C4-2B (cell line): ENCODE measurements at regions not wholly inside any gene's neighbourhood (a gene's known extent, or its start where the extent isn't known, plus 50 kb on each side); places are given as distances from the start of the nearest gene placed in this dataset.

ENCODE experiments used
- CTCF ChIP-seq: fragments of 450-650 bp; conservative IDR thresholded peaks from 2 replicates; pipeline ENCODE4 v1.5.1; 2017; ENCODE audit warnings: mild to moderate bottlenecking
- ZFX ChIP-seq: fragments of 450-650 bp; IDR thresholded peaks from 2 replicates; pipeline ENCODE4 v1.6.1; 2017

GRCh38 chr1:95171270-95172245 lies 54.4 kb downstream of the TLCD4 start:
- TF ChIP-seq ZFX, result no peak
- no peak for TF ChIP-seq CTCF
